ENCODE measurements at regions not wholly inside any gene's neighbourhood (a gene's known extent, or its start where the extent isn't known, plus 50 kb on each side); places are given as distances from the start of the nearest gene placed in this dataset.

- TF ChIP-seq ATF1 (CRISPR knock-in tag; IDR thresholded peaks at IDR 0.05) (no peak), ZNF263 (CRISPR knock-in tag; IDR thresholded peaks at IDR 0.05; ENCODE audit: low read depth) (no peak), FOXK1 (CRISPR knock-in tag; IDR thresholded peaks at IDR 0.05) (no peak), RORB (CRISPR knock-in tag; IDR thresholded peaks at IDR 0.05) (no peak), MXD4 (CRISPR knock-in tag; IDR thresholded peaks at IDR 0.05; ENCODE audit: borderline replicate concordance) (no peak), TEAD1 (CRISPR knock-in tag; IDR thresholded peaks at IDR 0.05) (no peak), FOXJ3 (CRISPR knock-in tag; IDR thresholded peaks at IDR 0.05; ENCODE audit: borderline replicate concordance) (no peak), ZNF671 (CRISPR knock-in tag; IDR thresholded peaks at IDR 0.05) (no peak), GTF2I (CRISPR knock-in tag; conservative IDR thresholded peaks at IDR 0.05) (no peak), EMX1 (CRISPR knock-in tag; IDR thresholded peaks at IDR 0.05) (no peak), ZNF423 (CRISPR knock-in tag; IDR thresholded peaks at IDR 0.05) (no peak), JAZF1 (CRISPR knock-in tag; IDR thresholded peaks at IDR 0.05) (no peak), GABPB1 (CRISPR knock-in tag; IDR thresholded peaks at IDR 0.05) (no peak), RELA (CRISPR knock-in tag; IDR thresholded peaks at IDR 0.05; ENCODE audit: borderline replicate concordance) (no peak)
- TF ChIP-seq, protein P1, sequence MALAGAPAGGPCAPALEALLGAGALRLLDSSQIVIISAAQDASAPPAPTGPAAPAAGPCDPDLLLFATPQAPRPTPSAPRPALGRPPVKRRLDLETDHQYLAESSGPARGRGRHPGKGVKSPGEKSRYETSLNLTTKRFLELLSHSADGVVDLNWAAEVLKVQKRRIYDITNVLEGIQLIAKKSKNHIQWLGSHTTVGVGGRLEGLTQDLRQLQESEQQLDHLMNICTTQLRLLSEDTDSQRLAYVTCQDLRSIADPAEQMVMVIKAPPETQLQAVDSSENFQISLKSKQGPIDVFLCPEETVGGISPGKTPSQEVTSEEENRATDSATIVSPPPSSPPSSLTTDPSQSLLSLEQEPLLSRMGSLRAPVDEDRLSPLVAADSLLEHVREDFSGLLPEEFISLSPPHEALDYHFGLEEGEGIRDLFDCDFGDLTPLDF (CRISPR knock-in tag; IDR thresholded peaks at IDR 0.05): no peak
- TF ChIP-seq, protein P2, sequence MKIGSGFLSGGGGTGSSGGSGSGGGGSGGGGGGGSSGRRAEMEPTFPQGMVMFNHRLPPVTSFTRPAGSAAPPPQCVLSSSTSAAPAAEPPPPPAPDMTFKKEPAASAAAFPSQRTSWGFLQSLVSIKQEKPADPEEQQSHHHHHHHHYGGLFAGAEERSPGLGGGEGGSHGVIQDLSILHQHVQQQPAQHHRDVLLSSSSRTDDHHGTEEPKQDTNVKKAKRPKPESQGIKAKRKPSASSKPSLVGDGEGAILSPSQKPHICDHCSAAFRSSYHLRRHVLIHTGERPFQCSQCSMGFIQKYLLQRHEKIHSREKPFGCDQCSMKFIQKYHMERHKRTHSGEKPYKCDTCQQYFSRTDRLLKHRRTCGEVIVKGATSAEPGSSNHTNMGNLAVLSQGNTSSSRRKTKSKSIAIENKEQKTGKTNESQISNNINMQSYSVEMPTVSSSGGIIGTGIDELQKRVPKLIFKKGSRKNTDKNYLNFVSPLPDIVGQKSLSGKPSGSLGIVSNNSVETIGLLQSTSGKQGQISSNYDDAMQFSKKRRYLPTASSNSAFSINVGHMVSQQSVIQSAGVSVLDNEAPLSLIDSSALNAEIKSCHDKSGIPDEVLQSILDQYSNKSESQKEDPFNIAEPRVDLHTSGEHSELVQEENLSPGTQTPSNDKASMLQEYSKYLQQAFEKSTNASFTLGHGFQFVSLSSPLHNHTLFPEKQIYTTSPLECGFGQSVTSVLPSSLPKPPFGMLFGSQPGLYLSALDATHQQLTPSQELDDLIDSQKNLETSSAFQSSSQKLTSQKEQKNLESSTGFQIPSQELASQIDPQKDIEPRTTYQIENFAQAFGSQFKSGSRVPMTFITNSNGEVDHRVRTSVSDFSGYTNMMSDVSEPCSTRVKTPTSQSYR (CRISPR knock-in tag; IDR thresholded peaks at IDR 0.05): no peak
- DNase-seq (ENCODE audit: low spot score) (no peak), ATAC-seq (no peak)
- Mint-ChIP-seq H3K27me3 (ENCODE audit: low read depth) (peaks cover 36% of the 10 kb centered on the region), H3K4me1 (peaks cover 12% of the 10 kb centered on the region), H3K9me3 (no peaks in the 10 kb centered on the region), H3K36me3 (no peaks in the 10 kb centered on the region), H3K4me3 (no peak overlapping the region), H3K27ac (no peak overlapping the region)
- POLR2A ChIA-PET: no interaction called here
- CTCF ChIA-PET: interaction anchor here (1.1 kb wide), 1 partner anchor 84 kb away, joined by 4 read pairs; no protein-coding TSS in a partner anchor
Observed at GRCh38 chr15:93250209-93250608, 161.2 kb upstream of the RGMA start.

DNA sequence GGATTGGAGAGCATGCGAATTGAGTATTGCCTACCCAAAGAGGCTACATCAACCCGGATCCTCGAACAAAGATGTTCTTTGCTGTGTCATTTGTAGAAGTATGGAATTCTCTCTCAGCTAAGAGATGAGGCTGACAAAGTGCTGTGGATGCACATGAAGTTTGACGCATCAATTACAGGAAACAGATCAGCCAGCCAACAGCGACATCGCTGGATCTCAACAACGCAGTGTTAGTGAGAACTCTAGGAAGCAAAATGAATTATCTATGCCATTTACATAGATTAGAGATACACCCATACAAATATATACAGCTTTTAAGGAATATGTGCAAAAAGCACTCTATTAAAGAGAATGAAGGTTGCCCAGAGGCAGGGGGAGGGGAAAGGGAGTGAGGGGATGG is 160.6 kb upstream of the RGMA start:
- TF ChIP-seq, protein P3, sequence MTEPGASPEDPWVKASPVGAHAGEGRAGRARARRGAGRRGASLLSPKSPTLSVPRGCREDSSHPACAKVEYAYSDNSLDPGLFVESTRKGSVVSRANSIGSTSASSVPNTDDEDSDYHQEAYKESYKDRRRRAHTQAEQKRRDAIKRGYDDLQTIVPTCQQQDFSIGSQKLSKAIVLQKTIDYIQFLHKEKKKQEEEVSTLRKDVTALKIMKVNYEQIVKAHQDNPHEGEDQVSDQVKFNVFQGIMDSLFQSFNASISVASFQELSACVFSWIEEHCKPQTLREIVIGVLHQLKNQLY (CRISPR knock-in tag; IDR thresholded peaks at IDR 0.05): no peak
- TF ChIP-seq PRRX2 (CRISPR knock-in tag; IDR thresholded peaks at IDR 0.05) (no peak), ZNF671 (CRISPR knock-in tag; IDR thresholded peaks at IDR 0.05) (no peak), NFE2L1 (CRISPR knock-in tag; IDR thresholded peaks at IDR 0.05) (no peak), KAT7 (CRISPR knock-in tag; IDR thresholded peaks at IDR 0.05; ENCODE audit: borderline replicate concordance) (no peak), RELA (CRISPR knock-in tag; IDR thresholded peaks at IDR 0.05; ENCODE audit: borderline replicate concordance) (no peak), SOX15 (CRISPR knock-in tag; IDR thresholded peaks at IDR 0.05) (no peak), ZNF219 (CRISPR knock-in tag; IDR thresholded peaks at IDR 0.05; ENCODE audit: borderline replicate concordance) (no peak), ELF4 (CRISPR knock-in tag; IDR thresholded peaks at IDR 0.05; ENCODE audit: low read depth) (no peak), OVOL2 (CRISPR knock-in tag; IDR thresholded peaks at IDR 0.05; ENCODE audit: borderline replicate concordance) (no peak), FOXP1 (CRISPR knock-in tag; IDR thresholded peaks at IDR 0.05; ENCODE audit: borderline replicate concordance) (no peak), CREM (CRISPR knock-in tag; IDR thresholded peaks at IDR 0.05) (no peak)
- TF ChIP-seq, protein P4, sequence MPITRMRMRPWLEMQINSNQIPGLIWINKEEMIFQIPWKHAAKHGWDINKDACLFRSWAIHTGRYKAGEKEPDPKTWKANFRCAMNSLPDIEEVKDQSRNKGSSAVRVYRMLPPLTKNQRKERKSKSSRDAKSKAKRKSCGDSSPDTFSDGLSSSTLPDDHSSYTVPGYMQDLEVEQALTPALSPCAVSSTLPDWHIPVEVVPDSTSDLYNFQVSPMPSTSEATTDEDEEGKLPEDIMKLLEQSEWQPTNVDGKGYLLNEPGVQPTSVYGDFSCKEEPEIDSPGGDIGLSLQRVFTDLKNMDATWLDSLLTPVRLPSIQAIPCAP (CRISPR knock-in tag; IDR thresholded peaks at IDR 0.05): no peak
- TF ChIP-seq, protein P5, sequence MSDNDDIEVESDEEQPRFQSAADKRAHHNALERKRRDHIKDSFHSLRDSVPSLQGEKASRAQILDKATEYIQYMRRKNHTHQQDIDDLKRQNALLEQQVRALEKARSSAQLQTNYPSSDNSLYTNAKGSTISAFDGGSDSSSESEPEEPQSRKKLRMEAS (CRISPR knock-in tag; IDR thresholded peaks at IDR 0.05): no peak
- CTCF ChIA-PET: interaction anchor here (1.1 kb wide), 1 partner anchor 84 kb away, joined by 4 read pairs; no protein-coding TSS in a partner anchor
- H3K27me3 Mint-ChIP-seq (ENCODE audit: low read depth): peaks cover 42% of the 10 kb centered on the region
- POLR2A ChIA-PET: no interaction called here
- H3K9me3 Mint-ChIP-seq: no peaks in the 10 kb centered on the region
- no peak overlapping the region for H3K27ac Mint-ChIP-seq
- DNase-seq (ENCODE audit: low spot score): no peak
- no peak for ATAC-seq
- peaks cover 12% of the 10 kb centered on the region for H3K4me1 Mint-ChIP-seq
- H3K36me3 Mint-ChIP-seq: no peaks in the 10 kb centered on the region
- H3K4me3 Mint-ChIP-seq: no peak overlapping the region
